Esophagus mucosa (tissue), 1 donor: ENCODE measurements at regions not wholly inside any gene's neighbourhood (a gene's known extent, or its start where the extent isn't known, plus 50 kb on each side); places are given as distances from the start of the nearest gene placed in this dataset.
"Not testable (repeated sequence)": the region's sequence is repeated elsewhere in the genome, so short reads cannot be mapped to it uniquely, and the experiment has no call there.

ENCODE experiments used
- ATAC-seq: fragments of 200-7000 bp; cut with Tn5 transposase; one replicate; pipeline ENCODE4 v1.9.1; 2020
- donor health status: DM: yes; HTN: yes; CAD: no.

- ATAC-seq, result no peak
These were observed 193.0 kb upstream of the THRB start for GRCh38 chr3:24687671-24688070.

DNA sequence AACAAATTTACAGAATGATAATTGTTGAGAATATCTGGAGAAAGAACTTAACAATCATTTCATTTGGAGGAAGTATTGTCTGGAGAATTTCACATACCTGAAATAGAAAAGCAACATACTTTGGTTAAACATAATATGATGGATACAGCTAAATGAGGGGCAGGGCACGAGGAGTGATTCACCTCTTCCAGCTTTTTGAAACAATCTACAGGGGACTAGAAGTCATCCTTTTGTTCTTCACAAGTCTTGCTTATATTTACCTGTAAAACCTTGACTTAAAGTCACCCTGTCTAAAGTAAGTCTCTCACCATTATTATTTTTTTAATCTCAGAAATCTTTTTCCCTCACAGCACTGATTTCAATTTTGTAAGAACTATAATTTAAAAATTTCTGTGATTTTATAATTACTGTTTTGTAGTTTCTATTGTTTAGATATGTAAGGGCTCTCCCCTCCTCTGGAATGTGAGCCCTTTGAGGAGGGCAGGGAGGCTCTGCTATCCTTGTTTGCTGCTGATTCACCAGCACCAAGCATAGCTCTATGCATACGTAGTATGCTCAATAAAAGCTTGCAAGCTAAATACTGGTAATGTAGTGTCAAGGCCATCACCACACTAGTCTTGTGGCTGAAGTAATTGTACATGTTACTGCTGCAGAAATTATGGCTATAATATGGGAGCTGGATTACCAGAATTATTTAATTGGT lies 193.9 kb upstream of the THRB start:
- ATAC-seq, result no peak

GRCh38 chr3:24689353-24689752 lies 194.7 kb upstream of the THRB start:
- no peak for ATAC-seq

GRCh38 chr3:24690777-24691176 lies 196.1 kb upstream of the THRB start:
- no peak for ATAC-seq

- not testable (repeated sequence) for ATAC-seq
These were observed 204.4 kb upstream of the THRB start for GRCh38 chr3:24699078-24699477.

- ATAC-seq, result peak; percentile 80
These were observed 209.8 kb upstream of the THRB start for GRCh38 chr3:24704496-24704895.

- no peak for ATAC-seq
These were observed 213.3 kb upstream of the THRB start for GRCh38 chr3:24707936-24708335.

- no peak for ATAC-seq
These were observed 215.3 kb upstream of the THRB start for GRCh38 chr3:24709956-24710355.

GRCh38 chr3:24713516-24713915 lies 218.9 kb upstream of the THRB start:
- ATAC-seq, result no peak

DNA sequence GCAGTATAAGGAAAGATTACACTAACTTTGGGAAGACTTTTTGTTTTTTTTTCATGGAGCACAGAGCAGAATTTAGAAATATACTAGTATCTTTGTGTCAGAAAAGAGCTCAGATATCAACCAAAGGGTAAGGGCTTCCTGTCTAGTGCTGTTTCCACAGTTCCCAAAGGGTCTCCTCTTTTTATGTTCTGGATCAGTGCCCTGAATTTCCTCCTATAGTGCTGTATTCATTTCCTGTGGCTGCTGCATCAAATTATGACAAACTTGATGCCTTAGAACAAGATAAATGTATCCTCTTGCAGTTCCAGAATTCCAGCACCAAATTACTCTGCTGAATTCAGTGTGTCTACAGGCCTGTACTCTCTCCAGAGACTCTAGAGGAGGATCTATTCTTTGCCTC lies 219.8 kb upstream of the THRB start:
- ATAC-seq, result no peak

- ATAC-seq, result no peak
These were observed 220.6 kb upstream of the THRB start for GRCh38 chr3:24715171-24715792.

DNA sequence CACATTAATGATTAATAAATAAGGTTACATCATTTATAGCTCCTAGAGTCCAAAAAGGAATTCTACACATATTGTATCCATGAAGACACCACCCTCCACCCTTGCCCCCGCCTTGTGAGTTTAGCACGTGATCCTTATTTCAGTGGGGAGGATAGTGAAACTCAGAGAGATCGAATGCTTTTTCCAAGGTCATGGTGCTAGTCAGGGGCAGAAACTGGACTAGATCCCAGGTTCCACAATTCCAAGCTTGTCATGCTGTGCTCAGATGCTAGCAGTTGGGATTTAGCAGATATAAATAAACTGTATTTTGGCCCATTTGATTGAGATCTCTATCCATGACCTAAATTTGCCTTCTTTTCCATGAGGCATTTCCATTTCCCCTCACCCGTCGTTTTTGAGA lies 227.4 kb upstream of the THRB start:
- ATAC-seq, result no peak

GRCh38 chr3:24725514-24726255 lies 231.0 kb upstream of the THRB start:
- peak; percentile 64 for ATAC-seq

GRCh38 chr3:24726423-24726822 lies 231.8 kb upstream of the THRB start:
- ATAC-seq, result no peak

DNA sequence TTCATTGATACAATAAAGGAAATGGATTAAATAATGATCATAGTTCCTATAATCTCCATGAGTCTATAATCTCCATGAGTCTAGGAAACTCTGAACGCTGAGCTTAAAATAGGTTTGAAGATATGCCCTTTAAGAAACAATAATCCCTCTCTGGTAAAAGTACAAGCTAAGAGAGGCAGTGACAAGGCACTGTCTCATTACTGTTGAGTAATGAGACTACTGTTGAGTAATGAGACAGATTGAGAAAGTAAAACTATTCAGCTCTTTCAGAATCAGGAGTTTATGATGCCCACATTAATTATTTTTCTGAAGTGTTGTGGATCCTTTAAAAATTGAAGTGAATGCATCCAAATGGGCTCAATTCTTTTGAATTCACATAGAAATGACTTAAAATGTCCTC lies 235.5 kb upstream of the THRB start:
- peak; percentile 66 for ATAC-seq

- ATAC-seq, result peak; percentile 60
These were observed 239.4 kb upstream of the THRB start for GRCh38 chr3:24734019-24734418.

- ATAC-seq, result no peak
These were observed 242.1 kb upstream of the THRB start for GRCh38 chr3:24736701-24737100.

GRCh38 chr3:24740326-24740725 lies 245.7 kb upstream of the THRB start:
- no peak for ATAC-seq

DNA sequence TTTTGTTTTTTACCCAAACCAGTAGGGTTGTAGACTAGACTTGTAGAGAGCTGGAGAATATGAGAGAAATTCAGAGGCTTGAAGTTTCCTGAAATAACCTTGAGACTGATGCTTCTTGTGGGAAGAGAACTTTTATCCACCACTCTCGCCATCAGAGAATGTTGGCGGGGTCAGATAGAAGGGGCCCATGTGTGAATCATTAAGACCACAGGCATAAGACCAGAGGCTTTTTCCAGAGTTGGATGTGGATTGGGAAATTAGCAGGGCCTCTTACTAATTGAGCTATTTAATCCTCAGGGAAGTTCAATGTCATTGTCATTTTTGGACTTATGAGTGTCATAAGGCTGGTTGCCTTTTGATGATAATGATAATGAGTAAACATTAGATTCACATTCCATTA lies 246.9 kb upstream of the THRB start:
- ATAC-seq, result no peak

DNA sequence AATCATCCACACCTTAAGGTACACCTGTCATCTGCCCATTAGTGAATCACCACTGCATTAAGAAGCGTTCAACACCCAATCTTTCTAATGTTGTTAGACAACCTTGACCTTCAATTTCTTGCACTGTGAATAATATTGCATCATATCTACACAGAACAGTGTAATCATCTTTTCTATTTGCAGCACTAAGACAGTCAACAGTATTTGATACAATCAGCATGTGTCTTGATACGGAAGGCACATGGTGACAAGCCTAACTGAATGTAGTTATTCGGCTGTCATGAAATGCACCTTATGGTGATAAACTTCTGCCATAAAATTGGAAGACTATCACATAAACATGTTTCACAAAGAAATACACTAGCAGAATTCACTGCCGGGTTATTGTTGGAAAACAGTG lies 253.9 kb upstream of the THRB start:
- peak; percentile 71 for ATAC-seq

DNA sequence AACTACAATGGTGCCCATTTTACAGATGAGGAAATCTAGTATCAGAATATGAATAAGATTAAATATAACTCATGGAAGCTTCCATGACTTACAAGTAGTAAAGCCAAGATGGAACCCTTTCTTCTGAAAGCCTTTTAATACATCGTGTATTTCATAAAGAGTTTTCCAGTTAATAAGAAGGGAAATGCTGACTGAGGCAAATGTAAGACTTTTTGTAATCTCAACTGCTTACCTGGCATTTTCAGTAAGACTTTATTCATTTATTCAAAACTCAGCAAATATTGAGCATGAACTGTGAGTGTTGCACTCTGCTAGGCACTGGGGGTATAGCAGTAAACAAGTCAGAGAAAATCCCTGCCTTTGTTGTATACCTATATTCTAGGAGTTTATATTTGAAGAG lies 256.4 kb upstream of the THRB start:
- no peak for ATAC-seq

DNA sequence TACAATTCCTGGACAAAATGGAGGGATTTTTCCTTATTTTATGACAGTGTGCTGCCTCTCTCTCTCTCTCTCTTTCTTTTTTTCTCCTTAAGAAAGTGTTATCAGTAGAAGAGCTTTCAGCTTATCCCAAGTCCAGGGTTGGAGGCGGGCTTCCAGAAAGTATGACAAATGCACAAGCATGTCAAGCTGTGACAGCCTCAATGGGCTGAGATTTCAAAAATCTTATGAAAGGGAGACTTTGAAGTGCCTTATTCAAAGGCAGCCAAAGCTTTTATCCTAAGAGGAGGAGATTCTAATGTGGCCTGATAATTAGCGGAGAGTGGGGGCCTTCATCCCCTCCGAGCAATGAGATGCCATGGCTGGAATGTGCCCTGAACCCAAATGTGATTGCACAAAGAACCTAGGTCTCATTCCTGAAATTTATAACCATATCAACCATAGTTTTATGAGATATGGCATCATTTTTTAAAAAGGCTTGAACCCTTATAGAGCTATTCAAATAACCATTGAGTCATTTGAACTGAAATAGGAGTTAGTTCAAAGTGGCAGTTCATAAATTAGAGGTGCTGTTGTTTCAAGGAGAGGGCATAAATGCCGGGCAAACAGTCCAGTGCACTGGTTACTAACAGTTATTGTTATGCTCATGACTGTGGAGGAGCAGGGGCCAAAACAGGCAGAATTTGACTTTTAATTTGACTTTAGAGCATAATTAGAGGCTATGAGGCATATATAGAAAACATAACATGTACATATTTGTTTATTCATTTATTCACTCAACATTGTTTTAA lies 261.6 kb upstream of the THRB start:
- ATAC-seq, result no peak

DNA sequence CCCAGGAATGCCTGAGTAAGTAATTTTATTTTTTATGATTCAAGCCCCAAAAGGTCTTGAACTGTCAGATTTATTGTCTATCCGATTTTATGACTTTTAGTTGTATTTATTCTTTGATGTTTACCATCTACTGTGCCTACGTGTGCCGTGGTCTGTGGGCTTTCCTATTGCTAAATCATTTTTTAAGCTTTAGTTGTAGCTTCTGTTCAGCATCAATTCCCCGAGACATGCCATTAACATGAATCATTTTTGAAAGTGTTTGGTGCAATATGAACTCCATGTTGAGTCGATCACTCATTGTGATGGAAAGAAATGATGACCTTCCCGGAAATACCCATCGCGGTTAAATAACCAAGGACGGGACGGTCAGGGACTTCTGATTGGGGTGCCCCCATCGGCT lies 268.7 kb upstream of the THRB start:
- no peak for ATAC-seq
